ENCODE measurements at regions not wholly inside any gene's neighbourhood (a gene's known extent, or its start where the extent isn't known, plus 50 kb on each side); places are given as distances from the start of the nearest gene placed in this dataset.

GRCh38 chr21:36569511-36569910 lies 89.6 kb upstream of the CLDN14 start:
- TF ChIP-seq POLR2A (IDR thresholded peaks at IDR 0.05) (no peak), CTCF (IDR thresholded peaks at IDR 0.05) (no peak)
